GM19328 (cell line): ENCODE measurements at regions not wholly inside any gene's neighbourhood (a gene's known extent, or its start where the extent isn't known, plus 50 kb on each side); places are given as distances from the start of the nearest gene placed in this dataset.

Source experiments
- ATAC-seq: cut with Tn5 transposase; IDR thresholded peaks from one replicate; pipeline ENCODE4 v1.9.1; 2021; ENCODE audit warnings: mild to moderate bottlenecking, moderate library complexity; ENCODE audit not compliant: unreplicated experiment

DNA sequence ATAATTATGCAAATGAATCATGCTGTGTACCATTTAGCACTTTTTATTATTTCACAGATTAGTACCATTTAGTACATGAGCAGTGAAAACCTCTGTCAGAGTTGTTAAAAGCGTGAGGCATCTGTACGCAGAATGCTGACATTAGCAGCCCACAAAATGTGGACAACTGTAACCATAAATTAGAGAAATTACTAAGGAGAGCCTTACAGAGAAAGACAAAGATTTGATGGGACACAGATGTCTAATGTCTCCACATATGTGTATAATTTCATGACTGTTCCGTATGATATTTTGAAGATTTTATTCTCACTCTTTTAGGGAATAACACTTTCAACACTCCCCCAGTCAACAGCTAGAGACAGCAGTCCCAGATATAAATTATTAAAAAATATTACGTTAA, 414.0 kb upstream of the ANKRD30A start:
- no peak for ATAC-seq

DNA sequence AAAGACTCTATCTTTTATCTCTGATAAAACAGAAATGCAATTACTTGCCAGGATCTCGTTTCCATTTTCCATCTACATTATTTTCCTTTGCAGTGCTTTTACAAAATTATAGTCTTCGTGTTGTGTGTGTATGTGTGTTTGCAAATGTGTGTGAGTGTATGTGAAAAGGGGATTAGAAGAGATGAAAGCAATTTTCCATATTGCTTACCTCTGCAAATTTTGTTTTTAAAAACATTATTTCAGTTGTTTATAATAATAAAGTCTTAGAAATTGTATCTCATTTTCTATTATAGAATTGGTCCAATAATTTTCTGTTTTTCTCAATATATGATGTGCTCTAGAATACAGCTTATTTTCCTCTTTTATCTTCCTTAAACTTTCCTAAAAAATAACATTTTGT, 421.3 kb upstream of the ANKRD30A start:
- no peak for ATAC-seq

- no peak for ATAC-seq
These were observed 422.2 kb upstream of the ANKRD30A start for GRCh38 chr10:36703179-36703578.

DNA sequence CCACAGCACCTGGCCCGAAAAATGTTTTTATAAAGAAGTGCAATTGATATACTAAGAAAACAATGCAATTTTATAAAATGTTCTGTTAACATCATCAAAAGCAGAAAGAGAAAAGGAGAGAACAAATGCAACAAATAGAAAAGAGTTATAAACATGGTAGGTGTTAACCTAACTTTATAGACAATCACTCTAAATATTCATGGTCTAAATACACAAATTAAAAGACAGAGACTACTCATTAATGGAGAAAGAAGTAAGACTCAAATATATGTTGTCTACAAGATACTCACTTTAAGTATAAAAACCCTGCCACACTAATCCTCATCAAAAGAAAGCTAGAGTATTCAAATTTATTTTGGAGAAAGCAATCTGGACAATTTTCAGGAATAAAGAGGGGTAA, 425.3 kb upstream of the ANKRD30A start:
- no peak for ATAC-seq

DNA sequence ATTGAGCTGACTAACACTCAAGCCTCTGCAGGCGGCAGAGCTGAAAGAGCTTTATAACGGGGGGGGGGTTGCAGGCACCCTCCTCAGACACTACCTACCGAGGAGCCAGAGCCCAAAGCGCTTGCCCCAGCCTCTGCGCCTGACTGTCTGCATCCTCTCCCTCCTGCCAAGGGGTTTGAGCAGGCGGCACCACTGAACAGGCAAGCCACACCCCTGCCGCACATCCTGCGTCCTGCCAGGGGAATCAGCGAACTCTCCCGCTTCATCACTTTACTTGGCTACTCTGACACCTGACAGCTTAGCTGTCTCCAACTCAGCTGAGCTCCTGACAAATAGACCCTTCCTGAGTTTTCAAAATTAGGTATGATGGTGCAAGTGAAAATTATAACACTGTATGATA, 432.6 kb upstream of the ANKRD30A start:
- ATAC-seq, result no peak

GRCh38 chr10:36688717-36689116, 436.7 kb upstream of the ANKRD30A start:
- no peak for ATAC-seq

- no peak for ATAC-seq
These were observed 442.0 kb upstream of the ANKRD30A start for GRCh38 chr10:36683421-36683820.

GRCh38 chr10:36681751-36682632, 443.4 kb upstream of the ANKRD30A start:
- no peak for ATAC-seq

DNA sequence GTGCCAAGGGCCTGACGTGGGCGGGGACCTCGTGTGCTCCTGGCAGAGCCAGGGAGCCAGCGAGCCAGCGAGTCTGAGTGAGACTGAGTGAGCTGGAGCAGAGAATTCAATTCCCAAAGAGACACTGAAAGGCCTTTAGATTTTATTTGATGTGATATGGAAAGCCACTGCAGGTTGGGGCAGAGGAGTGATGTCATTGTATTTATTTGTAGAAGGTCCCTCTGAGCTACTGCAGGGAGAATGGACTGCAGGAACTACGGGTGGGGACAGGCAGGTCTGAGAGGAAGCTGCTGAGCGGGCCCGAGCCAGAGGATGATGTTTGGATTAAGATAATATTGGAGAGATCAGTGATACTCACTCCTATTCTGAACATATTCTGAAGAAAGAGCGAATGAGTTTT, 445.8 kb upstream of the ANKRD30A start:
- no peak for ATAC-seq

DNA sequence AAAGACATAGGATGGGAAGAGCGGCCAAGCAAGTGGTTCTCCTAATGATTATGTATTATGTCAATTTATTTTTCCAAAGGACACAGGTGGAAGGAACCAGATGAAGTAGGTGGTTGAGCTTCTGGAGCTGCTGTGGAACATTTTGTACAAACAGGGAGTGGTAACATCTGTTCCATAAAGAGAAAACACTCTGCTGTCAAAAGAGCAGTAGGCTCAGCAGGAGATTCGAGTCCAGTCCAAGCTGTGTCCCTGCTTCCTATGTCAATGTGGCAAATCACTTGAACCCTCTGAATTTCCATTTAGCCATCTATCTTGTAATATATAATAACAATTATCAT, 448.0 kb upstream of the ANKRD30A start:
- ATAC-seq, result no peak

- ATAC-seq, result no peak
These were observed 448.5 kb upstream of the ANKRD30A start for GRCh38 chr10:36676756-36677430.

GRCh38 chr10:36676321-36676720, 449.1 kb upstream of the ANKRD30A start:
- no peak for ATAC-seq

DNA sequence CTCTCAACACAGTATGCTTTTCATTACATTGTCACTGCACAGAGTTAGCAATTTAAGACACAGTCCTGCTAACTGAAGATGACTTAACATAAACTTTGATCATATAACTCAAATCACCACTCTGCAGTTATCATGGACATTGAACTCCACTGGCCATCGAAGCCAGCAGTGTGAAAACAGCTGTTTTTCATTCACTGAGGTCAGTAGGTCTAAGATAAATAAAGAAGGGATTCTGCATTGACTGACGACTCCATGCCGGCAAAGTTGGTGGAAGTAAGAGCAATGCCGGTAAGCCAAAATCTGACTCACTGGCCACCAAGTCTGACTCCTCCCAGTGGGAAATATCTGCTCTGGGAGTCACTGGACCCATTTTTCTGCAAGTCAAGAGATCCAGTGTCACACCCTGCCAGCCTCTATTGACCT, 449.9 kb upstream of the ANKRD30A start:
- ATAC-seq, result no peak

DNA sequence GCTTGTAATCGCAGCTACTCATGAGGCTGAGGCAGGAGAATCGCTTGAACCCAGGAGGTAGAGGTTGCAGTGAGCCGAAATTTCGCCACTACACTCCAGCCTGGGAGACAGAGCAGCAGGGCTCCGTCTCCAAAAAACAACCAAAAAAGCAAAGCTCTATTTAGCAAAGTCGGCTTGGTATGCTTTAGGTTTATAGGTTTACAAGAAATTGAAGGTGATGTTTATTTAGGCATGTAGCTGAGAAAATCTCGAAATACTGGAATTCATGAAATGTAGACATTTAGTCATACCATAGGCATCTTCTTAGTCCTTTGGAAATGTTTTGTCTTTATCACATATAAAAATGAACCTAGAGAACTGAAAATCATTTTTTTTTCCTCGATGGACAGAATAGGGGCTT, 453.8 kb upstream of the ANKRD30A start:
- no peak for ATAC-seq

DNA sequence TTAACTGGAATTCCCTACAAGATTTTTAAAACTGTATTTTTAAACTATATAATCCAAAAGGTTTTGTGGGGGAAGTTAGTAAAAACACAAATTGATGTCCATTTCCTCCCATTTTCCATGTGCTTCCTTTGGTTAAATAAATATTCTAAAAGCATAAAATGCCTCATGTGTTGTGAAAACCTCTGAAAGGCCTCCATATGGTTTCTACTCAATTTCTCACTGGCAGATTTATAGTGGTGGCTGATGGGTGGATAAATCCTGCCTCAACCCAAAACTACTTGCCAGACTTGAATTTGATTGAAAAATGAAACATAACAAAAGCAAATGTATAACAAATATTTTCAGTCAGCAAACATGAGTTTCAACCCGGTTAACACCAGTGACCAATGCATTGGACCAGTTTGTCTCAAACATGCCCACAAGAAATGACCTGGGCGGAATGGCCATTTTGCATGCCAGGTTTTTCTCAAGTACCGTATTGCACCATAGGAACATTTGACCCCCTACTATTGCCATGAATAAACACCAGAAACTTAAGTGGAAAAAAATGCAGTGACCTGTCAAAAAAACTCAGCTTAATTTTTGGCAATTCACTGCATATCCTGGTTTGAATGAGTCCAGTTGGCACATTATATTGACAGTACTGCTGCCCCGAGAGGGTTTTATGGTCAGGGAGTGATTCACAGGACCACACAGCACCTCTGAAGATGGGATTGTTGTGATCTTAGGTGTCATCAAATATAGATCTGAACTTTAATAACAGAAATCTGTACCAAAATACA, 454.6 kb upstream of the ANKRD30A start:
- ATAC-seq, result no peak

- no peak for ATAC-seq
These were observed 455.6 kb upstream of the ANKRD30A start for GRCh38 chr10:36669615-36670352.

DNA sequence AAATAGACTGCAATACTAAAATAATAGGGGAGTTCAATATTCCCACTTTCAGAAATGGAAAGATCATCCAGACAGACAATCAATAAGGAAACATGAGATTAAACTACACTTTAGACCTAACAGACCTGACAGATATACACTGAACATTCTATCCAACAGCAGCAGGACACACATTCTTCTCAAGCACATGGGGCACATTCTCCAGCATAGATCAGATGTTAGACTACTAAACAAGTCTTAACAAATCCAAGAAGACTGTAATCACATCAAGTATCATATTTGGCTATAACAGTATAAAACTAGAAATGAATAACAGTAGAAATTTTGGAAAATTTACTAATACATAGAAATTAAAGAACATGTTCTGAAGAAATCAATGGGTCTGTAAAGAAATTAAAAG, 458.9 kb upstream of the ANKRD30A start:
- ATAC-seq, result no peak

GRCh38 chr10:36662571-36662970, 462.8 kb upstream of the ANKRD30A start:
- ATAC-seq, result no peak

GRCh38 chr10:36650274-36650673, 475.1 kb upstream of the ANKRD30A start:
- no peak for ATAC-seq

DNA sequence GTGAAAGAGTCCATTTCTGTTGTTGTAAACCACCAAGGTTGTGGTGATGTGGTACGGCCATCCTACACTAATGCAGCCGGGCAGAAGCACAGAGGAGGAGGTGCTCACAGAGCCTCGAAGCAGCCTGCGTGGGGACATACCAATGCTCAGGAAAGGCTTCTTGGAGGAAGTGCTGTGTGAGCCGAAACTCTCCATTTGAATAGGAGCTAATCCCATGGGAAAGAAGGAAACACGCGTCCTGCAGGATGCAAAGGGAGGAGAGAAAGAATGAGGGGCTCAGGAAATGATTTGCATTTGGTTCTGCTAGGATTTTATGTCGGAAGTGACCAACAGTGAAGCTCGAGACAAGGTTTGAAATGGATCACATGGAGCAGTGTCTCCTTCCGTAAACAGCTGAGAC, 477.9 kb upstream of the ANKRD30A start:
- no peak for ATAC-seq

DNA sequence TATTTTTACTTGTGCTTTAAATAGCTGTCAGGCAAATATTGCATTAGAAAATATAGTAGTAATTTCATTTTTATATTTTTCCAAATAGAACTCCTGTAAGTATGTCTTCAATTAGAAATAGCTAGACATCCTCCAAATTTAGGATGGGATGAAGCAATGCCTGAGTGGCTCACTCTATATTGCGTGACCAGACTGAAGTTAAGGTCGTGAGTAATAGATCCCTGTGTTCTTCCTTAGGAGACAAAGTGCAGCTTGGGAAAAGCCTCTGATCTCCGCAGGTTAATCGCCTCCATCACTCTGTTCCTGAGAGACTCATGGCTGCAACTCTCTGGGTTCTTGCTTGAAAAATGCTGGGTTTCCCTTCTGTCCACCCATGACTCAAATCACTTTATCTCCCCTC, 484.8 kb upstream of the ANKRD30A start:
- no peak for ATAC-seq
